Stimulated activated CD4-positive, alpha-beta T cell treated with anti-CD3 and anti-CD28 coated beads, Interleukin-1b, Interleukin-23, amount 100 ng/mL, for 24 hours (primary cell): ENCODE measurements at regions not wholly inside any gene's neighbourhood (a gene's known extent, or its start where the extent isn't known, plus 50 kb on each side); places are given as distances from the start of the nearest gene placed in this dataset.

ENCODE experiments used
- DNase-seq, 4 experiments: peaks; one replicate each; pipeline ENCODE4 v3.0.0-alpha.2; 2020; ENCODE audit warnings: low read depth in 4 of 4, low spot score in 1 of 4

GRCh38 chr5:173718469-173718868, 102.0 kb upstream of the BOD1 start:
- no peak for DNase-seq

- DNase-seq = no peak
Observed at GRCh38 chr5:173719731-173720082, 103.3 kb upstream of the BOD1 start.

- no peak for DNase-seq
Observed at GRCh38 chr5:173720286-173720952, 104.0 kb upstream of the BOD1 start.

GRCh38 chr5:173720953-173721600, 104.6 kb upstream of the BOD1 start:
- no peak for DNase-seq

GRCh38 chr5:173721601-173722232, 105.3 kb upstream of the BOD1 start:
- DNase-seq = no peak

- no peak for DNase-seq
Observed at GRCh38 chr5:173726846-173727557, 110.6 kb upstream of the BOD1 start.

GRCh38 chr5:173727839-173728778, 111.7 kb upstream of the BOD1 start:
- no peak for DNase-seq

- no peak for DNase-seq
Observed at GRCh38 chr5:173729079-173729765, 112.8 kb upstream of the BOD1 start.

- DNase-seq = no peak
Observed at GRCh38 chr5:173730632-173731298, 114.3 kb upstream of the BOD1 start.

GRCh38 chr5:173733021-173733420, 116.6 kb upstream of the BOD1 start:
- DNase-seq = no peak

- DNase-seq = no peak
Observed at GRCh38 chr5:173733425-173733824, 117.0 kb upstream of the BOD1 start.

GRCh38 chr5:173733831-173734501, 117.5 kb upstream of the BOD1 start:
- no peak for DNase-seq

- no peak for DNase-seq
Observed at GRCh38 chr5:173734716-173735115, 118.3 kb upstream of the BOD1 start.

GRCh38 chr5:173735184-173735583, 118.7 kb upstream of the BOD1 start:
- DNase-seq = no peak

- no peak for DNase-seq
Observed at GRCh38 chr5:173735691-173736090, 119.2 kb upstream of the BOD1 start.

- no peak for DNase-seq
Observed at GRCh38 chr5:173736374-173736773, 119.9 kb upstream of the BOD1 start.

- no peak for DNase-seq
Observed at GRCh38 chr5:173736923-173737412, 120.5 kb upstream of the BOD1 start.

GRCh38 chr5:173739741-173740140, 123.3 kb upstream of the BOD1 start:
- no peak for DNase-seq

- no peak for DNase-seq
Observed at GRCh38 chr5:173740400-173740799, 124.0 kb upstream of the BOD1 start.
